DMS53 treated with DMSO at 0.1 percent for 48 hours (cell line): ENCODE measurements at regions not wholly inside any gene's neighbourhood (a gene's known extent, or its start where the extent isn't known, plus 50 kb on each side); places are given as distances from the start of the nearest gene placed in this dataset.

Experiments used
- DNase-seq: peaks from one replicate; lab custom pipeline; 2025; ENCODE audit not compliant: unreplicated experiment; lab: John Stamatoyannopoulos, UW

GRCh38 chrX:13906093-13906492 is 89.2 kb upstream of the GPM6B start:
- no peak for DNase-seq

DNA sequence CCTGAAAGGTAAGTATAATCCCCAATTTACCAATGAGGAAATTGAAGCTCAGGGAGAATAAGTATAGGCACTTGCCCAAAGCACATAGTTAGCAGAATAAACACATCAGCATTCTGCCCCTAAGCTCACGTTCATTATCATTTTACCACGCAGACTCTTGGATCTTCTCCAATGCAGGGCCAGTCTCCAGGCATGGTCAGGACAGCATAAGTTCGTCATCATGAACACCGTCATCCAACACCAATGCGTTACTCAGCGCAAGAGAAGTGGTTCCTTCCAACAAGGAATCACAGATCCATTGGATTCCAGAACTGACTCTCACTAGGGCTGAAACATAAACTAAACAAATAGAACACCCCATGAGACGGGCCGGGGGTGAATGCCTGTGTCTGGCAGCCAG is 86.5 kb upstream of the GPM6B start:
- DNase-seq = no peak

GRCh38 chrX:13902406-13902805 is 85.5 kb upstream of the GPM6B start:
- DNase-seq = no peak

DNA sequence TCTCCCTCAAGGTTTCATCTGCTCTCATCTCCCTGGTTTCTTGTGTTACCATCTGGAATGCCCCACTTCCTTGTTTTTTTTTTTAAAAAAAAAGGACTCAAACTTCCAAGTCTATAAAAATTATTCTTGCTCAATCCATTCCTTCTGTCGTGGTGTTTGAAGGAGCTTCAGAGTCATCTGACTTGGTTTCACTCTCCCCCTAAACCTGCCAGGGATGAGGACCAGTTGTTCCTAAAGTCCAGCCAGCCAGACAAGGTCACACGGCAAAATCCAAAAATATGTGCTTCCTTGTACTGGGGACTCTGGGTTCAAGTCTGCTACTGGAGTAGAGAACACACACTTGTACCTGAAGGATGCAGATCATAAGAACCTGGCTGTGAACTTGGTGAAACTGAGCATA is 84.5 kb upstream of the GPM6B start:
- DNase-seq = no peak

DNA sequence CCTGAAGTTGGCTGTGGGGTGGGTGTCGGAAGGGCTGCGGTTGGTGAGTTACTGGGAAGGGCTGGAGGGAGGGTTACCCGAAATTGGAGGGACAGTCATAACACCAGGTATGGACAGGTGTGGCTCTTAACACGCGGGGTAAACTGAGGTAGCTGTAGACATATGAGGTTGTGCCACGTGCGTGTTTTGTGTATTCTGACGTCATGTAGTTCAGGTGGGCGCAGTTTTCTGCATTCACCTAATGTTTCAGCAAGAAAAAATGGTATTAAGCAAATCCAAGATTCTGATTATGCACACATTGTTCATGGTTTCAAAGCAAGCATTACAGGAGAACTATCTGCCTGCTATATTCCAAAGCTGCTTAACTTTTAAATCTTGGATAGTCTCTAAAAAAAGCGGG is 83.5 kb upstream of the GPM6B start:
- no peak for DNase-seq

DNA sequence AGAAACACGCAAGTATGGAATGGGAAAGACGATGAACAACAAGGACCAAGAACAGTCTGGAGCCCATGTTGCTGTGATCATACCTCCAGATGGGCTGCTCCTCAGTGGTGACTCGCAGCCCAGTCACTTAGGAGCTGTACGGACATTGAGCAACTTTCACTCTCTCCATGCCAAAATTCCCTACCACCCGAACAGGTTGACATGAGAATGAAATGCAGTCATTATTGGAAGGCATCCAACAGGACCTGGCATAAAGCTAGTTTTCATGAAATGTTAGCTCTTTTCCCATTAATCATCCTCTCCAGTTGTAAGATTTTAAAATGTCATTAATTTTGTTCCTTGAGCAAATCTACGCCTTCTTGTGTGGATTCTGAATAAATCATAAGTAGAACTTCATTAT is 82.7 kb upstream of the GPM6B start:
- no peak for DNase-seq

DNA sequence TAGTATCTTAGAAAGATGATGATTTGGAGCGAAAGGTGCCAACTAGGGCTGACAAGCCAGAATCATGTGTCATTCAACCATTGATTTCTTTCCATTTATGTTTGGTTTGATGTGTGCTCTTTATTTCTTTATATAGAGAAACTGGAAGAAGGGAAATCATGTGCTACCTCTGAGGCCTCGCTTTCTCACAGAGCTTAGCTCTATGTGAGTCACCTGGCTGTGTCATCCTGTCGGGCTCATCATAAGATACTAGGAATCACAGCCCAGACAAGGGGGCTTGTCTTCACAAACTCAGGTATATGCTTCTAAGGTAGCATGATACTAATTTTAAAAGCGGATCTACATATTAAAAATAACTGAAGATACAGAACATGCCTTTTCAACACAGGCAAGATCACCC is 81.7 kb upstream of the GPM6B start:
- DNase-seq = no peak

DNA sequence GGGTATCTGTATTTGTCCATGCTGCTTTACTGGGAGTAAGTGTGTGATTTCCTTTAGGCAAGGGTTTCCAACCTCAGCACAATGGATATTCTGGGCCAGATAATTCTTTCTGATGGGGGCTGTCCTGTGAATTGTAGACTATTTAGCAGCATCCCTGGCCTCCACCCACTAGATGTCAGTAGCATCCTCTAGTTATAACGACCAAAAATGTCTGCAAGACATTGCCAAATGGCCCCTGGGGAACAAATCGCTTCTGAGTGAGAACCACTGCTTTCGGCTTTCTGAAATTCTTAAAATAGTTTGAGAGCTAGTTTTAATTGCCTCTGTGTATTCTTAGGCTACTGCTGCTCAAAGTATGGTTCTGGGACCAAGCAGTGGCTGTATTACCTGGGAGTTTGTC is 81.2 kb upstream of the GPM6B start:
- DNase-seq = no peak

DNA sequence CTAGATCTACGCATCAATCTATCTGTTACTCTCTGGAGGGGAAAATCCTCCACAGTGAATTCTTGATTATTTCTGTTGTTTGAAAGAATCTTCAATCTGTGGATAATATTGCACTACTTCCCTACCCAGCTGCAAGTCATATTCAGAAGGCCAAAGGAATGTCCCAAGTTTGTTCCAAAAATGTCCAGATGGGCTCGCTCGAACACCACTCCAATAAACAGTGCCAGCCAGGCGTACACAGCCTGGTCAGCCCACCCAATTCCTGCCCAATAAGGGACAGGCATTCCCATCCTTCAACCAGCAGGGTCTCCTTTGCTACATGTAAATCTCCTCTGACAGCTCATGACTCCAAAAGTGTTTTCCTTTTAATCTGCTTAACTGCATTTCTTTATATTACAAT is 80.7 kb upstream of the GPM6B start:
- no peak for DNase-seq

- no peak for DNase-seq
These were observed 78.1 kb upstream of the GPM6B start for GRCh38 chrX:13894888-13895565.

DNA sequence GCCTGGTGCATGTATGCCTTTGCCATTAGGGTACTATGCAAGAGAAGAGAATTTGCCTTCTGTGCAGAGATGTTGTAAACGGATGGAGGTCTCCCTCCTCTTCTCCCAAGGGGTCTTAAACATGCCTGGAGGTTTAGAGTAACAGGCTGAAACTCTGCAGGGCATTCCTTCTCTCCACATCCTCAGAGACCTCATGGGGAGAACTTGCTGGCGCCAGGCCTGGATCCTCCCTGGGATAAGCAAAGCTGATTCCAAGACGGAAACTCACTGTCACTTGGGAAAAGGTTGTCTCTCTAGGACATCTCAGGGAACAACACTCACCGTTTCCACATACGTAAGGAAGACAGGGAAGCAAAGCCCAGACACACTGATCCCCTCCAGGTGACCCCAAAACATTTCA is 76.9 kb upstream of the GPM6B start:
- DNase-seq = no peak

- no peak for DNase-seq
These were observed 76.0 kb upstream of the GPM6B start for GRCh38 chrX:13892856-13893255.

- no peak for DNase-seq
These were observed 74.7 kb upstream of the GPM6B start for GRCh38 chrX:13891377-13892140.

DNA sequence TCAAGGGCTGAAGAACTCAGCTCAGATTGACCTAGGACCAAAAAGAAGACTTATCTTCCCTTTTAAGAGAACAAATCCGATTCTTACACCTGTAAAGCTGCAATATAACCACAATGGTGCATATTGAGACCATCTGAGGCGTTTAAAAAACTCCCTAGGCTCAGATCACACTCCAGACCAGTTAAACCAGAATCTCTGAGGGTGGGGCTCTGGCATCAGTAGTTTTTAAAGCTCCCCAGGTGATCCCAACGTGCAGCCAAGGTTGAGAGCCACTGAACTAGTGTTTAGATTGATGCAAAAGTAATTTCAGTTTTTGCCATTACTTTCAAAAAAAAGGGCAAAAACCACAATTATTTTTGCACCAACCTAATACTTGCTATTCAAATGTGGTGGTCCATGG is 73.9 kb upstream of the GPM6B start:
- DNase-seq = no peak

DNA sequence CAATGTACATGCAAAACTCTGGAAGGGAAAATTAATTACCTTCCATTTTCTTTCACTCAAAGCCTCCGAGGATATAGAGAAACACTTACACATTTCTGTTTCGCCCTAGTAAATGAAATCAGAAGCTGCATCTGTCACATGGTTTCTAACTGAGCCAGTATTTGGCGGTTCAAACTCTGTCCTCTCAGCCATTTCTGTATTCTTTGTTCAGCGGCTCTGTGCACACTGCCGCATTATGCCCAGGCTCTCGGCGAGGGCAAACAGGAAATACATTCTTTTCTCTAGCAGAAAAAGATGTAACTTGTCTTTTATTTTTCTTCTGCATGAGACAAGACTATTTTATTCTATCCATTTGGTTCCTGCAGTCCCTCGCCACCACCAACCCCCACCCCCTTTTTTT is 71.4 kb upstream of the GPM6B start:
- no peak for DNase-seq

DNA sequence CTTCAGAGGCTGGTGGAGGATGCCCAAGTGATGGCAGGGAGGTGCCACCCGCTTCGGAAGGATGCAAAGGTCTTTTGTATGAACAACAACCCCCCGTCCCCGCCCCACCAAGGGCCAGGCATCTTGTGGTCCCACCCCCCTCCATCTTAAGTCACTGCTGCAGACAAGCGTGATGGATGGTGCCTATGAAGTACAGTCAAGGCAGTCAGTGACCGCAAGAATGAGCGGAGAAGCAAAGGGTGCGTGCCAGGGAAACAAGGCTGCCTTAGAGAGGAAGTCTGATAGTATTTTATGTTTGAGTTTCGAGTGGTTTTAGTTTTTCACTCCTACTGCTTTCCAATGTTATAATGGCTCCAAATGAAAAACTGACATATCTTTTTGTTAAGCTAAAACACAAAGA is 68.7 kb upstream of the GPM6B start:
- no peak for DNase-seq

DNA sequence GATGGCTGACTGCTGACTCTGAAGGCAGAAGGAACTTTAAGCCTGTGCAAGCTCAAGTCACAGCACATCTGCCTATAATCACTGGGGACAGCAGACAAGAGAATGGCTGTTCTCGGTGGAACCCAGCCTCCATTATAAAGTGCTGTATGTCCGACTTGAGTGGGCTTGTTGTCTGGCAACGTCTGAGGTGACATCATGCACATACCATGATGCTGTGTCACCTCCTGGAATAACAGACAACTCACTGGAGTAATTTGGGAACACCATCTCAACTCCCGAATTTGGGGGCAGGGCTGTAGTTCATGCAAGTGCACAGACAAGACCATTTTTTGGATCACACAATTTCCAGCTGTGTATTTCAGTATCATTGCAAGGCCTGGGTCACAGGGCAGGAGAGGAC is 59.8 kb upstream of the GPM6B start:
- no peak for DNase-seq

DNA sequence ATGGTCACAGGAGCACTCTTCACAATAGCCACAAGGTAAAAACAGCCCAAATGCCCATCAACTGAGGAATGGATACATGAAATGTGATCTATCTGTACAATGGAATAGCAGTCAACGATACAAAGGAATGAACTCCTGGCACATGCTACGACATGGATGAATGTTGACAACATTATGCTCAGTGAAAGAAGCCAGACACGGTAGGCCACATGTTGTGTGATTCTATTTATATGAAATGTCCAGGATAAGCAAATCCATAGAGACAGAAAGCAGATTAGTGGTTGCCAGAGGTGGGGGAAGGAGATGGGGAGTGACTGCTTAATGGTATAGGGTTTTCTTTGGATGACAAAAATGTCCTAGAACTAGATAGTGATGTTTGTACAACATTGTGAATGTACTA is 58.7 kb upstream of the GPM6B start:
- DNase-seq = no peak

GRCh38 chrX:13868591-13868990 is 51.7 kb upstream of the GPM6B start:
- DNase-seq = no peak
